GM12873 (cell line): ENCODE measurements at regions not wholly inside any gene's neighbourhood (a gene's known extent, or its start where the extent isn't known, plus 50 kb on each side); places are given as distances from the start of the nearest gene placed in this dataset.

Experiments
- TF ChIP-seq, protein P1 (sequence below): IDR thresholded peaks from 2 replicates; pipeline ENCODE4 v1.5.1; 2012; ENCODE audit warnings: low read depth, mild to moderate bottlenecking, moderate library complexity, low read length, control low read depth; ENCODE audit not compliant: insufficient read depth; ENCODE audit errors: missing control alignments

DNA sequence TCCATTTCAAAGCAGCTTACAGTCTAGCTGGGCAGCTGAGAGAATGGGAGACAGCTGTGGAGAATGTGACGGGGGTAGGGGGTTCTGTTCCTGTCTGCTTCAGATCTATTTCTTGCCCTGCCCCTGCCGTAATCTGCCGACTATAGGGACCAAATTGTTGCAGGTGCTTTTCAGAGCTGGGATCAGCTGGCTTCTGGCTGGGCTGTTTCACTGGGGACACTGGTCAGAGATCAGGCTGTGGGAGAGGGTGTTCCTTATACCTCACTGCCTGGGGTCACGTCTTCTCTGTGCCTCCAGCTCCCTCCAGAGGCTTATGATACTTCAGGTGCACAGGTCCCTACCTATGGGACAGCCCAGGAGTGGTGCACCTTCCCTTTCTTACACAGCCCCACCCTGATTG lies 514.9 kb upstream of the GOT2 start:
- TF ChIP-seq, protein P1, sequence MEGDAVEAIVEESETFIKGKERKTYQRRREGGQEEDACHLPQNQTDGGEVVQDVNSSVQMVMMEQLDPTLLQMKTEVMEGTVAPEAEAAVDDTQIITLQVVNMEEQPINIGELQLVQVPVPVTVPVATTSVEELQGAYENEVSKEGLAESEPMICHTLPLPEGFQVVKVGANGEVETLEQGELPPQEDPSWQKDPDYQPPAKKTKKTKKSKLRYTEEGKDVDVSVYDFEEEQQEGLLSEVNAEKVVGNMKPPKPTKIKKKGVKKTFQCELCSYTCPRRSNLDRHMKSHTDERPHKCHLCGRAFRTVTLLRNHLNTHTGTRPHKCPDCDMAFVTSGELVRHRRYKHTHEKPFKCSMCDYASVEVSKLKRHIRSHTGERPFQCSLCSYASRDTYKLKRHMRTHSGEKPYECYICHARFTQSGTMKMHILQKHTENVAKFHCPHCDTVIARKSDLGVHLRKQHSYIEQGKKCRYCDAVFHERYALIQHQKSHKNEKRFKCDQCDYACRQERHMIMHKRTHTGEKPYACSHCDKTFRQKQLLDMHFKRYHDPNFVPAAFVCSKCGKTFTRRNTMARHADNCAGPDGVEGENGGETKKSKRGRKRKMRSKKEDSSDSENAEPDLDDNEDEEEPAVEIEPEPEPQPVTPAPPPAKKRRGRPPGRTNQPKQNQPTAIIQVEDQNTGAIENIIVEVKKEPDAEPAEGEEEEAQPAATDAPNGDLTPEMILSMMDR = no peak

DNA sequence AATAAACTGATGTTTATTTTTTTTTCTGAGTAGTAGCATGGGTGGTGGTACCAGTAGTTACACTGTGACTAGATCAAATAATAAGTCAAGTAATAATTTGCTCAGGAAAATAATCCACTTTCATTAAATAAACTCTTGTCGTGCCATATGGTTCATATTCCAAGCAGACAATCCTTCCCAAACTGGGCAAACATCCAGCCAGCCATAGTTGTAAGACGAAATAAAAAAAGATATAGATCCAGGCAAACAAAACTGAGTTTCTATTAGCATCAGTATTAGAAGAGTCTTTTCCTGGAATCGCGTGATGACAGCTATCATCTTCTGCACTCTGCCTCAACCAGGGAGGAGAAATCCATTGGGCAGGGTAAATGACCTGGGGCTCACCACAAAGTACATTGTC lies 508.4 kb upstream of the GOT2 start:
- TF ChIP-seq, protein P1 = no peak

DNA sequence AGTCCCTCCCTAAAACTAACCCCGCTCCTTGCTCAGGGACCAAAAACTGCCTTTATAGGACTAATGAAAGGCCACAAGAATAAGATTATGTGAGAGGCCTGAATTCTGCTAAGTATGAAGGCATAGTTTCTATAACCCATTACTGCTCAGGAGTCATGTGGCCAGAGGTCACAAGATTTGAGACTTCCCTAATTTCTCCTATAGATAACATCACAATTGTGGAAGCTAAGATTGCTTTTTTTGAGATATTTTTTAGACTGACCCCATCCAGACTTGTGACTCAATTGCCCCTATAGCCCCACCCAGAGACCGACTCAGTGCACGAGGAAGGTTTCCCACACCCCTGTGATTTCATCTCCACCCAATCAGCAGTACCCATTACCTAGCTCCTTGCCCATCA lies 504.1 kb upstream of the GOT2 start:
- TF ChIP-seq, protein P1 = no peak

DNA sequence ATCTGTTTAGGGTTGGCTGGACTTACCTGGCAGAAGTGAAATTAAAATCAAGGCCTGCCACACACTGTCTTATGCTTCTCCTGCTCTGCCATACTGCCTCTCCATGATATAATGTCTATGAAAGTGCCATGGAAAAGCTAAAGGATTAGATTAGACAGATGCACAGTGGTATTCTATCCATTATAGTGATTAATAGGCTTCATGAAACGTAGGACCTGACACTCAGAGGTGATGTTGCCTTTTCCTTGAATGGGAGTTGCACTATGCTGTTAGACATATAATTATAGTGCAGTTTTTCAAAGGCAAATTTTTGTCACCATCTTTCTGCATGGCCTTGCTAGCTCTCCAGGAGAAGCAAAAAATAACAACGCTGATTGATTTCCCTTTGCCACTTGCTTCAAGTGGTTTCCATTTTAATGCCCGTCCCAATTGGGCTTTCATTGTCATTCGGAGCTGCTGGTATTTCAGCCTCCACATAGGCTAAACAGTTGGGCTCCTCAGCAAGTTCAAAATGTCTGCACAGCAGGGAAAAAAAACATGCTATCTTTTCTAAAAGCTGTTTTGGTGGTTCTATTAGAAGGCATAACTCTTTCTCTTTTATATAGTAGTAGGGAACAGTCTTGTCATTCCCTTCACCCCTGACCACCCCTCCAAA lies 502.8 kb upstream of the GOT2 start:
- TF ChIP-seq, protein P1 = no peak

DNA sequence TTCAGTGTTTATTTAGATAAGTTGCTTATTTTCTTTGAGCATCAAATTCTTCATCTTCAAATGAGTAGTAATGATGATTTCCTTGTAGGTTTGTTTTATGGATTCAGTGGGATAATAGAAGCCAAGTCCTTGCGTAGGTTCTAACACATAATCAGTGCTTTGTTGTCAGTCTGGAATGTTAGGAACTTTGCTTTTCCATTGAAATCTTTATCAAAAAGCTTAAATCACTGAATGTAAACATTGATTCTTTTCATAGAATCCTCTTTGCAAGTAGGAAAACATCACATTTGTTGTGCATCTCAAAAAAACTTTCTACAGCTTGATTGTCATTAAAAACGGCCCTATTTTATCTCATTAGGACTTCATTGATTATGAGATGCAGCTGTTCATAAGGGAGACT lies 490.3 kb upstream of the GOT2 start:
- TF ChIP-seq, protein P1 = no peak

DNA sequence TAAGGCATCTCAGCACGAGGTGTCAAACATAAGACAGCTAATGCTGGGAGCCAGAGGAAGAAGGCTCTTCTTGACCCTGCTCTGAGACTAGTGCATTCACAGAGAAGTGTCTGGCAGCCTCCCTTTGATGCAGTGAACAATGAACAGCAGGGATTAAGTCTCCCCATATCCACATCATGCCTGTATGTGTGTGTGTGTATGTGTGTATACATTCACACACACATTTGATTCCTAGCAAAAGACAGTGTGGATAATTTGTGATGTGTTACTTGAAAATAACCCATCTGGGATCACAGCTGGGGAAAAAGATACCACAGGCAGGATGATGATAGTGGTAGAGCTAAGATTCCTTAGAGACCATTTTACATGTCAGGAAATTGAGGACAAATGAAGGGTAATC lies 485.9 kb upstream of the GOT2 start:
- TF ChIP-seq, protein P1 = no peak

DNA sequence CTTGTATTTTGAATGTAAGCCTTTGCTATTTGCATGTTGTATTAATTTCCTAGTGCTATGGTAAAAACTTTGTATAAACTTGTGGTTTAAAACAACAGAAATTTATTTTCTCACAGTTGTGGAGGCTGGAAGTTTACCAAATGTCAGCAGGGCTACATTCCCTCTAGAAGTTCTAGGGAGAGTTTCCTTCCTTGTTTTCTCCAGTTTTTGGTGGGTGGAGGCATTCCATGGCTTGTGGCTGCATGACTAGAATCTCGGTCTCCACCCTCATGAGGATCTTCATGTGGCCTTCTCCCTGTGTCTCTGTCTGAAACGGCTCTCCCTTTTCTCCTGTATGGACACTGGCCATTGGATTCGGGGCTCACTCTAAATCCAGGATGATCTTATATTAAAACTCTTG lies 482.2 kb upstream of the GOT2 start:
- TF ChIP-seq, protein P1 = no peak

DNA sequence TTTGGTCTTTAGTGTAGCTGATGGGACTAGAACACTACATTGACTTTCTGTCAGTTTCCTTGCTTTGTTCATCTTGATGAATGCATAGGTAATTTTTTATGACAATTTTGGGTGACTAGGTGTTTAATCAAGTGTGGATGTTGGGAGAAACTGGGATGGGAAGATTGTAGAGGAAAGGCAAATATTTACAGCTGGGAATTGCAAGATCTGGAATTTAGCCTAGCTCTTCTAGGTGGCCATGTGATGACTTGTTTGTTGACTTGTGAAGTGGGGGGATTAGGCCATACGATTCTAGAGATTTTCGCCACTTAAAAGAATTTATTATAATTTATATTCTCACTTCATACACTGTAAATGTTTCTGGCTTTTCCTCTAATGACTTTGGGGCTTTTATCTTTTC lies 480.3 kb upstream of the GOT2 start:
- TF ChIP-seq, protein P1 = no peak
